Esophagus muscularis mucosa (tissue), 4 donors: ENCODE measurements at regions not wholly inside any gene's neighbourhood (a gene's known extent, or its start where the extent isn't known, plus 50 kb on each side); places are given as distances from the start of the nearest gene placed in this dataset.

Experiments used
- EP300 ChIP-seq: sonication (generic); formaldehyde crosslinking; IDR thresholded peaks from one replicate; pipeline ENCODE4 v1.6.1; 2017; ENCODE audit warnings: antibody characterized with exemption
- POLR2A ChIP-seq: fragments of 450-650 bp; IDR thresholded peaks from one replicate; pipeline ENCODE4 v1.6.1; 2017; ENCODE audit warnings: antibody characterized with exemption, moderate library complexity, mild to moderate bottlenecking, low read depth
- TF ChIP-seq, protein P1 (sequence below), 3 experiments: fragments of 200-600 bp in 2 of 3; fragments of 450-650 bp in 1 of 3; sonication (generic) in 2 of 3; IDR thresholded peaks; one replicate each; pipeline ENCODE4 v1.5.1; 2017 to 2019; ENCODE audit warnings: antibody characterized with exemption in 3 of 3, mild to moderate bottlenecking in 2 of 3, moderate library complexity in 1 of 3

DNA sequence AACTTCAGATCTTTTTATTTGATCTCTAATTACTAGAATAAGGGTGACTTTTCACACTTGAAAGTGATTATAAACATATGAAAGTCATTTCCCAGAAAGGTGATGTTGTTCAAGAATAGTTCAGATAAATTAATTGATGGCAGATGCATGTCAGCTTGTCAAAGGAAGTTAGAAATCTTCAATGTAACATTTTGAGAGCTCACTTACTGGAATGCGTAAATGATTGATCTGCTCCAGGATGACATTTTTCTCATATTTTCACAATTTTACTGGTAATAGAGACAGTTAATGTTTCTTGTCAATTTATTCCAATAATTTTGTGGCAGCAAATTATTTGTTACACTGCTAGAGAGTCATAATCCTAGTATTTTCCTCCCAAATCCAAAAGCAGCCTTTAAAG, 424.2 kb downstream of the PLA2G4A start:
- TF ChIP-seq, protein P1, sequence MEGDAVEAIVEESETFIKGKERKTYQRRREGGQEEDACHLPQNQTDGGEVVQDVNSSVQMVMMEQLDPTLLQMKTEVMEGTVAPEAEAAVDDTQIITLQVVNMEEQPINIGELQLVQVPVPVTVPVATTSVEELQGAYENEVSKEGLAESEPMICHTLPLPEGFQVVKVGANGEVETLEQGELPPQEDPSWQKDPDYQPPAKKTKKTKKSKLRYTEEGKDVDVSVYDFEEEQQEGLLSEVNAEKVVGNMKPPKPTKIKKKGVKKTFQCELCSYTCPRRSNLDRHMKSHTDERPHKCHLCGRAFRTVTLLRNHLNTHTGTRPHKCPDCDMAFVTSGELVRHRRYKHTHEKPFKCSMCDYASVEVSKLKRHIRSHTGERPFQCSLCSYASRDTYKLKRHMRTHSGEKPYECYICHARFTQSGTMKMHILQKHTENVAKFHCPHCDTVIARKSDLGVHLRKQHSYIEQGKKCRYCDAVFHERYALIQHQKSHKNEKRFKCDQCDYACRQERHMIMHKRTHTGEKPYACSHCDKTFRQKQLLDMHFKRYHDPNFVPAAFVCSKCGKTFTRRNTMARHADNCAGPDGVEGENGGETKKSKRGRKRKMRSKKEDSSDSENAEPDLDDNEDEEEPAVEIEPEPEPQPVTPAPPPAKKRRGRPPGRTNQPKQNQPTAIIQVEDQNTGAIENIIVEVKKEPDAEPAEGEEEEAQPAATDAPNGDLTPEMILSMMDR (IDR thresholded peaks at IDR 0.05) = no peak
- no peak for TF ChIP-seq POLR2A
- TF ChIP-seq EP300 = no peak
